Activated naive CD4-positive, alpha-beta T cell treated with anti-CD3 and anti-CD28 coated beads, Interleukin-2, amount 50 U/mL, for 24 hours (primary cell): ENCODE measurements at regions not wholly inside any gene's neighbourhood (a gene's known extent, or its start where the extent isn't known, plus 50 kb on each side); places are given as distances from the start of the nearest gene placed in this dataset.

Experiments
- H3K27ac Mint-ChIP-seq: one replicate; pipeline ENCODE4 v1.8.0; 2021; ENCODE audit warnings: mild to moderate bottlenecking, mixed read lengths
- H3K27me3 Mint-ChIP-seq: one replicate; pipeline ENCODE4 v1.8.0; 2021; ENCODE audit warnings: mixed read lengths
- H3K36me3 Mint-ChIP-seq: one replicate; pipeline ENCODE4 v1.8.0; 2021; ENCODE audit warnings: mixed read lengths
- H3K4me1 Mint-ChIP-seq: one replicate; pipeline ENCODE4 v1.8.0; 2021; ENCODE audit warnings: mixed read lengths
- H3K4me3 Mint-ChIP-seq: one replicate; pipeline ENCODE4 v1.8.0; 2021; ENCODE audit warnings: mild to moderate bottlenecking, mixed read lengths
- H3K9me3 Mint-ChIP-seq: one replicate; pipeline ENCODE4 v1.8.0; 2021; ENCODE audit warnings: mixed read lengths

DNA sequence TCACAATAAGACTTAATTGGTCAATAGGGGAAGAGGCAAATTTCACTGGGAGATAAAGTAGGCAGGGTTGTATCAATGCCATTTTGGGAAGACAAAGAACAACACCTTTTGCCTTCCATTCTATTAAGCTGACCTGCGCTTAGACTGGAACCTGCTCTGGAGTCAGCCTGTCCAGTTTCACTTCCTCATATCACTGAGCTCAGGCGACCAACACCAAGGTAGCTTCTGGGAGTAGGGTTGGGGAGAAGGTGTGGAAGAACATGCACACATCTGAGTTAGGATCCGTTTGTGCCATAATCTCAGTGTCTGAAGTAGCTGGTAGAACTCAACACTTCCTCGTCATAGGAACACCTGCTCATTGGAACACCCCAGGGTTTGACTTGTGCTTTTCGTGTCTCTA lies 527.4 kb upstream of the IGFBP3 start:
- no peak overlapping the region for H3K27ac Mint-ChIP-seq

DNA sequence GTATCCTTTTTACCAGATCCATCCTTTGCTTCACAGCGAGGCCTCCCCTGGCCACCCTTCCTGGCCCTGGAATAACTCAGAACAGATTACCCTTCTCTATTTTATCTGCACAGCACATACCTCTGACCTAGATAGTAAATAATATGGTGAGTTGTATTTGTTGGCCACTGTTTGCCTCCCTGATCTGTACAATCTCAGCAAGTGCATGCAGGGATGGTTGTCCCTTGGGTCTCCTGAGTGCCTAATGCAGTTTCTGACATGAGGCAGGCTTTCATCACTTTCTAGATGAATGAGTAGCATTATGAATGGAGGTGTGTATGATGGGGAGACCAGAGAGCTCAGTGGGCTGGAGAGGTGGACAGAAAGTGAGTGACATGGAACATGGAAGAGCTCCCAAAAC lies 525.1 kb upstream of the IGFBP3 start:
- Mint-ChIP-seq H3K9me3 (peaks cover 32% of the 10 kb centered on the region), H3K36me3 (no peaks in the 10 kb centered on the region), H3K4me1 (no peaks in the 10 kb centered on the region), H3K4me3 (no peak overlapping the region), H3K27ac (no peak overlapping the region), H3K27me3 (no peaks in the 10 kb centered on the region)

More for the DNA sequence above, 527.4 kb upstream of the IGFBP3 start:
- H3K36me3 Mint-ChIP-seq = no peaks in the 10 kb centered on the region
- no peak overlapping the region for H3K4me3 Mint-ChIP-seq
- H3K27me3 Mint-ChIP-seq = no peaks in the 10 kb centered on the region
- no peaks in the 10 kb centered on the region for H3K4me1 Mint-ChIP-seq
- peaks cover 20% of the 10 kb centered on the region for H3K9me3 Mint-ChIP-seq

DNA sequence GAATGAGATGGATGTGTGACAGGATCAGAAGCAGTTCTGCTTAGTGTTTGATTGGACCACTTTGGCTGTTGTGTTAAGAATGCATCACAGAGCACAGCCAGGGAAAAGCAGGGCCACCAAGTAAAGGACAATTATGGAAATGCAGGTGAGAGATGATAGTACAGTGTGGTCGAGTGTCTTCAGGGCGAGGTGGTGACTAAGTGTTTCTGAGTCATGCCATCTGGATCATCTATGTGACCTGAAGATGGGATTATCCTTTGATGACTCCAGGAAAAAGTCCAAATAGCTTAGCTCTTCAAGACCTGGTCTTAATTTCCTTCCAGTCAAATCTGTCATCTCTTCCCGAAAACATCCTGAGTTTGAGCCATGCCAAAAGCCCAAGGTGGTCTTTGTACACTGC lies 523.2 kb upstream of the IGFBP3 start:
- H3K4me1 Mint-ChIP-seq = no peaks in the 10 kb centered on the region
- no peak overlapping the region for H3K27ac Mint-ChIP-seq
- no peaks in the 10 kb centered on the region for H3K27me3 Mint-ChIP-seq

DNA sequence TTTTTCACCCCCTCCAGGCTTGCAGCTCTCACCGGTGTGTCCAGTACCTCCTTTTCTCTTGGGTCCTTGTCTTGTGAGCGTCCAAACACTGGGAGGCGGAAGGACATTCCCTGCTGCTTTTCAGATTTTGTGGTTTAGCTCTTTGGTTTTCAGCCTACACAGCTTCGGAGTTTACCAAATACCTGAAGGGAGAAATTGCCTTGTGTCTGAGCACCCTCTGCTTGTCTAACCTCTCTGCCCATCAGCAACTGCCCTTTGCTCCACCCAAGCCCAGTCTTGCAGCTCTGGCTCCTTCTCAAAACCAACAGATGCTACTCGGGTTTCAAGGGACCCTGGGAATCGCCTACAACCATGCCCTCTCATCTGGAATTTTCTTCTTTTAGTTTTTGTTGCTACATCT lies 519.1 kb upstream of the IGFBP3 start:
- no peaks in the 10 kb centered on the region for H3K4me1 Mint-ChIP-seq
- H3K27ac Mint-ChIP-seq = no peak overlapping the region
- H3K36me3 Mint-ChIP-seq = no peaks in the 10 kb centered on the region
- no peak overlapping the region for H3K4me3 Mint-ChIP-seq
- peaks cover 39% of the 10 kb centered on the region for H3K9me3 Mint-ChIP-seq
- H3K27me3 Mint-ChIP-seq = no peaks in the 10 kb centered on the region

More for the DNA sequence above, 523.2 kb upstream of the IGFBP3 start:
- Mint-ChIP-seq H3K9me3 (peaks cover 43% of the 10 kb centered on the region), H3K36me3 (no peaks in the 10 kb centered on the region), H3K4me3 (no peak overlapping the region)

DNA sequence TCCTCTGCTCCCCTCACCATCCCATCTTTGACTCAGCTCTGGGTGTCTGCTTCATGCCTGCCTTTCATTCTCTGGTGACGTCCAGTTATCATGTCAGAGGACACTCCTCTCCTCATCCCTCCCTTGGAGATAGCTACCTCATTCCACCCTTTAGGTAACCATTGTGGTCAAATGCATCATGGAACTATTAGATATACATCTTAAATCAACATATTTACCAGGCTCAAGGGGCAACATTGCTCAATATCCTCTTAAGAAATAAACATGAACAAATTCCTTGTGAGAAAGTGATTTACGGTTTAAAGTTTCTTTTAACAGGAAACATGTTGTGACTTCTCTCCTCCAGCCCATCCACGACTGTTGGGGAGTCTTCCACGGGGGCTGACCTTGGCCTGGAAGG lies 511.6 kb upstream of the IGFBP3 start:
- Mint-ChIP-seq H3K36me3 (no peaks in the 10 kb centered on the region), H3K9me3 (peaks cover 10% of the 10 kb centered on the region), H3K27ac (no peak overlapping the region), H3K4me3 (no peak overlapping the region), H3K27me3 (no peaks in the 10 kb centered on the region), H3K4me1 (no peaks in the 10 kb centered on the region)

DNA sequence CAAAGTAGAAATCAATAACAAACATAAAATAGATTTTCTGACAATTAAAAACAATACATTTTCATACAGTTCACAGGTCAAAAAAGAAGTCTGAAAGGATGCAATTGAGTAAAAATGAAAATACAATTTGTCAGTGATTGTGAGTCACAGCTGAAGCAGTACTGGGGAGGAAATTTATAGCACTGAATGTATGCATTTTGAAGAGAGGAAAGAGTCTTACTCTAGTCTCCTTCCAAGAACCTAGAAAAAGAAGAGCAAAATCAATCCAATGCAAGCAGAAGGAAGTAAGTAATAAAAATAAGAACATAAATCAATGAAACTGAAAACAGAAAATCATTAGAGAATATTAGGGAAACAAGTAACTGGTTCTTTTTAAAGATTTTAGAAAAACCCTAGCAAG lies 507.2 kb upstream of the IGFBP3 start:
- Mint-ChIP-seq H3K36me3 (no peaks in the 10 kb centered on the region), H3K27ac (no peak overlapping the region), H3K9me3 (peaks cover 11% of the 10 kb centered on the region), H3K4me3 (no peak overlapping the region), H3K4me1 (no peaks in the 10 kb centered on the region), H3K27me3 (no peaks in the 10 kb centered on the region)

DNA sequence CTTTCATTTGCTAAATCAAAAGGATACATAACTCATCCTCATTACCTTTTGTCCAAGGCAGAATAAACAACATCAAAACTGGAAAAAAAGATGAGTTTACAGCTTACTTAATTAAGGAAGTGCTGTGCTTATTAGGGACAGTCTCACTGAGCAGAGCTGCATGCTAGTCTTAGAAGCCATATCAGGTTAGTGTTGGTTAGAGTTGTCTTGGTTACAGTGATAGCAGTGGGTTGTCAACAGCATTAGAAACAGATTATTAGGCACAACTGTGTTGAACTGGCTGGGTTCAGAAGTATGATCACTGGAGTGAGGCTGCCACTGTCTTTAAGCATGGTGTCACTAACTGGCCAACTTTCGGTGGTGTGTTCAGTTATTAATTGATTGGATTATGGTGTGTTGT lies 503.9 kb upstream of the IGFBP3 start:
- H3K27ac Mint-ChIP-seq = no peak overlapping the region
- no peak overlapping the region for H3K4me3 Mint-ChIP-seq
- H3K9me3 Mint-ChIP-seq = peaks cover 11% of the 10 kb centered on the region
- H3K36me3 Mint-ChIP-seq = no peaks in the 10 kb centered on the region
- H3K4me1 Mint-ChIP-seq = no peaks in the 10 kb centered on the region
- peaks cover 2% of the 10 kb centered on the region for H3K27me3 Mint-ChIP-seq

DNA sequence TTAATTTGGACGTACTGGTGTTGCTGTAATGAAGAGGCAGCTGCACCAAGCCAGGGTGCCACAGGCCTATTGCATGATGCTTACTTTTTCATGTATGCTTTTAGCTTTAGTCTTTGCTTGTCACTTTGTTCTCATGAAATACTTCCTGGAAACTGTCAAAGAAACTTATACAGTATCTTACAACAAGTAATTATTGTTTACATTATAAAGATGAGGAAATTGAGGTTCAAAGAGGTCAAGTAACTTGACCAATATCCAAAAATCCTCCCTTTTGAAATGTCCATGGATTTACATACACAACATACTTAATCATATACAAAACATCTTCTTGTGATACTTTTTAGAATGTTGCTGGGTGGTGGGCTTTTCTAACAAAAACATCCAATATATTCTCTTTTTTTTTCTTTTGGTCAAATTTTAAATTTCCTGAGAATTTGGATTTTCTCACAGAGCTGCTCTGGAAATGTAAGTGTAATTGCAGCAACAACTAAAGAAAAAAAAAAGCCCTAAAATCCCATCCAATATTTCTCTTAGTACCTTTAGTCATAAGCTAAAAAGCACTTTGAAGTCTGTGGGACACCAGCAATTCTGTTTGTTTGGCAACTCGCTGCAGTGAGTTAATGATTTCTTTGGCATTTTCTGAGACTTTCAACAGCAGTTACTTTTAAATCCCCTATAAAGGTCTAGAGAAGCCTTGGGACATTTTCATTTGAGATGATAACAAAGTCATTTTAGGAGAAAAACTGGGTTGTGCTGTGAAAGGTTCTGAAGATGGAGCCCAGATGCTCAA lies 500.6 kb upstream of the IGFBP3 start:
- Mint-ChIP-seq H3K27ac (no peak overlapping the region), H3K27me3 (peaks cover 2% of the 10 kb centered on the region), H3K4me1 (no peaks in the 10 kb centered on the region), H3K9me3 (peaks cover 11% of the 10 kb centered on the region), H3K36me3 (no peaks in the 10 kb centered on the region), H3K4me3 (no peak overlapping the region)

DNA sequence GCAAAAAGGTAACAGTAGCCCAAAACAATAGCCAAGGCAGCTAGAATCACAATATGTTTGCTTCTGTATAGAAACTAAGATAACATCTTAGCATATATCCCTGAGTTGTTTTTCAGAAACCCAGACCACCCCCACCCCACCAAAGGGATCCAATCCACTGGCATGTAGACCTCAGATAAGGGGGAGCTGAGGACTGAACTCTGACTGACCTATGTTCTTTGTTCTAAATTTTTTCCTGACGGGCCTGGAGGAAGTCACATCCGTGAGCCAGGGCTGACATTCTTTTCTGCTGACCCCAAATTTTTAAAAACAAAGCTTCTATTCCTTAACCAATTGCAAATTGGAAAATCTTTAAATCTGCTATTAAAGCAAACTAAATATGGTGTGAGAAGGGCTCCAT lies 493.9 kb upstream of the IGFBP3 start:
- Mint-ChIP-seq H3K36me3 (no peaks in the 10 kb centered on the region), H3K27me3 (no peaks in the 10 kb centered on the region), H3K27ac (no peak overlapping the region), H3K9me3 (peaks cover 6% of the 10 kb centered on the region), H3K4me1 (no peaks in the 10 kb centered on the region), H3K4me3 (no peak overlapping the region)

DNA sequence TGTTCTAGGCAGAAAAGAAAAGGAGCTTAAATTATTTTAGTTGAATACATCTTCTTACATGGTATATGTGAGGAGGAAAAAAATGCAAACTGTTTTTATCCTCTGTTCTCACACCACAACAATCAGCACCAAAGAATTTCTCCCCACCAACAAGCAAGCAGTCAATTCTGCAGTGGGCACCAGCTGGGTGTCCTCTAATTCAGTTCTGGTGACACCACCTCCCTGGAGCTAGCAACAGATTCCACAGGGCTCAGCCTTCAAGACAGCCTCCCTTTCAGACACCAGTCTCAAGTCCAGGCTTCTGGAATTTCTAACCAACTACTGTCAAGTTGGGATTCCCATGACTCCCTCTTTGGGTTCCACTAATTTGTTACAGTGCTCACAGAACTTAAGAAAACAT lies 490.2 kb upstream of the IGFBP3 start:
- H3K36me3 Mint-ChIP-seq = no peaks in the 10 kb centered on the region
- no peak overlapping the region for H3K4me3 Mint-ChIP-seq
- no peaks in the 10 kb centered on the region for H3K27me3 Mint-ChIP-seq

DNA sequence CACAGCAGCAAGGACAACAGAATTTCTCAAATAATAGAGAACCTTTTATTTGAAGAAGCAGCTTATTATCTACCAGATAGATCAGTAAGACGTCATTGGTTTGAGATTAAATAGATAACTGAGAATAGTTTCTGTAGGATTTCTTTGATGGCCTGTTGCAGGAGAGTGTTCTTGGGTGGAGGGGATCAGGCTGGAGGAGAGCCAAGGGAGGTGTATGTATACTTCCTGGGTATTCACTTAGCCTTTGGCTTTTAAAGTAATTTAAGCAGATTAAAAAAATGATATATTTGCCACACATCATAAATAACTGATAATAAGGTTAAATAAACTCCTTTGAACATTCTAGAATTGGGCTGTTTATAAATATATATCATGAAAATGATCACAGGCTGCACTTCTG lies 486.1 kb upstream of the IGFBP3 start:
- Mint-ChIP-seq H3K36me3 (no peaks in the 10 kb centered on the region), H3K4me3 (no peak overlapping the region), H3K9me3 (peaks cover 10% of the 10 kb centered on the region), H3K4me1 (no peaks in the 10 kb centered on the region), H3K27ac (no peak overlapping the region), H3K27me3 (no peaks in the 10 kb centered on the region)

More for the DNA sequence above, 490.2 kb upstream of the IGFBP3 start:
- peaks cover 6% of the 10 kb centered on the region for H3K9me3 Mint-ChIP-seq
- no peaks in the 10 kb centered on the region for H3K4me1 Mint-ChIP-seq
- no peak overlapping the region for H3K27ac Mint-ChIP-seq

DNA sequence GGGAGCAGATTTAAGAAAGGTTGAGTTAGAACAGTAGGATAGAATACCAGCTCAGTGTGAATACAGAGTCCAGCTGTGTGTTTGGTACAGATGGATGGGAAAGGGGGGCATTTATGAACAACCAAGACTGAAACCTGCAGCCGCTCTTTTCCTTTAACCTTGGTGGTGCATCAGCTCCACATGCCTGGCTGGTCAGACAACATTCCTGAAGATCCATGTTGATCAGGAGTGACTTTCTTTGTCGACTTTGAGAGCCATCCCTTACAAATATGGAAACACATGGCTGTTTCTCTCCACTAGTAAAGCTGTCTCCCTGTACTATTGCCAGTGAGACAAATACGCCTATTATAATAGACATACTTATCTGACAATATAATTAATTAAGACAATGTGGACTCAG lies 476.5 kb upstream of the IGFBP3 start:
- Mint-ChIP-seq H3K36me3 (no peaks in the 10 kb centered on the region), H3K27ac (no peak overlapping the region), H3K4me1 (no peaks in the 10 kb centered on the region), H3K9me3 (peaks cover 4% of the 10 kb centered on the region), H3K4me3 (no peak overlapping the region), H3K27me3 (no peaks in the 10 kb centered on the region)

DNA sequence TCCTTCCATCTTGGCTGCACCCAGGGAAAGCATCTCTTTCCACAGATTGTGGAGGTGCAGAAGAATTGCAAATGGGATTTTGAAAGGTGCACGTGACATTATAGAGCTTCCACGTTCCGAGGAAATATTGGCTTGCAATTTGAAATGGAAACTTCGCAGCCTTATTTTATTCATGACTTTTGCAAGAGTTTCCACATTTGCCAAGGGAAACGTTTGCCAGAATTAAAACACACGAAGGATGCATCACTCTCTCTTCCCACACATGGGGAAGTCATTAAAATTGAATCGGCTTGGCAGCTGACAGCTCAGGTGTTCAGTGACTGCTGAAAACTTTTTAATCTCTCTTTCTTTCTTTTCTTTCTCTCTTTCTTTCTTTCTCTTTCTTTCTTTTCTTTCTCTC lies 475.4 kb upstream of the IGFBP3 start:
- Mint-ChIP-seq H3K36me3 (no peaks in the 10 kb centered on the region), H3K9me3 (peaks cover 4% of the 10 kb centered on the region), H3K4me3 (no peak overlapping the region), H3K27me3 (no peaks in the 10 kb centered on the region), H3K4me1 (no peaks in the 10 kb centered on the region), H3K27ac (no peak overlapping the region)

DNA sequence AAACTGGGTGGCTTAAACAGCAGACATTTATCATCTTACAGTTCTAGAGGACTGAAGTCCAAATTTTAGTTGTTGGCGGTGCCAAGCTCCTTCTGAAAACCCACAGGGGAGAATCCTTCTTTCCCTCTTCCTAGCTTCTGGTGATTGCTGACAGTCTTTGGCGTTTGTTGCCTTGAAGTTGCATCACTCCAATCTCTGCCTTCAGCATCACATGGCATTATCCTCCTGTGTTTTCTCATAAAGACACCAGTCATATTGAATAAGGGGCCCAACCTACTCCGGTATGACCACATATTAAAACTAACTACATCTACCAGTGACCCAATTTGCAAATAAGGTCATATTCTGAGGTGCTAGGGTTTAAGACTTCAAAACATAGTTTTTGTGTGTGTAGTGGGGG lies 472.1 kb upstream of the IGFBP3 start:
- no peaks in the 10 kb centered on the region for H3K27me3 Mint-ChIP-seq
- H3K36me3 Mint-ChIP-seq = no peaks in the 10 kb centered on the region
- no peak overlapping the region for H3K4me3 Mint-ChIP-seq
- no peaks in the 10 kb centered on the region for H3K4me1 Mint-ChIP-seq
- peaks cover 4% of the 10 kb centered on the region for H3K9me3 Mint-ChIP-seq
- no peak overlapping the region for H3K27ac Mint-ChIP-seq

DNA sequence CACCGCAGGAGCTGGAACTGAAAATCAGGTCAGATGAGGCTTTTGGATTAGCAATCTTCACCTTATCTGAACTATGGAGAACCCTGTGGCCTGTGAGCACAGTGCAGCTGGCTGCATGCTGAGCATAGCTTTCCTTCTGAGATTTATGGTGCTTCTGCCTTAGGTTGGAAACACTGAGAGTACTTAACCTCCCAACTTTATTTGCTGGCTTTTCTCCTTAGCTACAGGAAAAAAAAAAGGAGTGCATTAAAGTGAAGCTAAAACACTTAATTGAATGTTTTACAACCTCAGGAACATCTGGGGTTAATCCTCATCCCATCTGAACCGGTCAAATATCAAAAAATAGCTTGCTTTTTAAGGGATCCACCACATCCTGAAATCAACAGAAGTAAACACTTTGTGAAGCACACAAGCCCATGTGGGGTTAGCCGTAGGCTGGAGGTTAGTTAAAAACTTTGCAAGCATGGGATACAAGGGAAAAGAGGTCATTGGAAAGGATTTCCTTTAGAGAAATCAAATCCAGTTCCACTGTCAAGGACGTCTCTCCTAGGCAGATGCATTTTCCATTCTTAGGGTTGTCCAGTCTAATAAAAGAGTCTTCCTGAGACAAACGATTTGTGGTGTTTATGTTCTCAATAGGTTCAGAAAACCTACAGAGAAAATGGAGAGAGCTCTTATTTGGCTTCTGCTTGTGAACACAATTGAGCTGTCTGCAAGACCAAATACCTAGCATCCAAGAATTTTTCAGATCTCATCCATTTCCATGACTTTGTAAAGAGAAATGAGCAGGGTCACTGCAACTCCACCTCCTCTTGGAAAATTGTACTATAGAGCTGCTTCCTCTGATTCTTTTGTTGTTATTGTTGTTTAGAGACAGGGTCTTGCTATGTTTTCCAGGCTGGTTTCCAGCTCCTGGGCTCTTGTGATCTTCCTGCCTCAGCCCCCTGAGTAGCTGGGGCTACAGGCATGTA lies 470.4 kb upstream of the IGFBP3 start:
- Mint-ChIP-seq H3K27me3 (no peaks in the 10 kb centered on the region), H3K4me3 (no peak overlapping the region), H3K36me3 (no peaks in the 10 kb centered on the region), H3K27ac (no peak overlapping the region), H3K4me1 (no peaks in the 10 kb centered on the region), H3K9me3 (peaks cover 9% of the 10 kb centered on the region)

DNA sequence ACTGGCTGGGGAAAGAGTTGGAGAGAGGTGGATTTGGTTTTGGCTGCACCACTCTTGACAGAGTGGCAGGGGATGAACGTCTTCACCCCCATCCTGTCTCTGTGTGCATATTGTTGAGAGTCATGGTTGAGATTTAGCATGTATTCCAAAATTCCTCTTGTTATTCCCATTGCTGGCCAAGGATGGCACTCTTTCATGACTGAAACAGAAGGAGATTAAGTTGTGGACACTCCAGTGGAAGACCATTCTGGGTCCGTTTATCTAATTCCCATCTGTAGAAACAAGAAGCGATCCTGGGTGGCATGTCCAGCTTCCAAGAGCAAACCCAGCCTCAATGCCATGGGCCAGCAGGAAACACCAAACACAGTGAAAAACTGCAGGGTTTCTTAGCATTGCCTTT lies 469.0 kb upstream of the IGFBP3 start:
- H3K4me3 Mint-ChIP-seq = no peak overlapping the region

More for the DNA sequence above, 469.0 kb upstream of the IGFBP3 start:
- no peaks in the 10 kb centered on the region for H3K27me3 Mint-ChIP-seq
- H3K36me3 Mint-ChIP-seq = no peaks in the 10 kb centered on the region
- H3K9me3 Mint-ChIP-seq = peaks cover 9% of the 10 kb centered on the region
- no peaks in the 10 kb centered on the region for H3K4me1 Mint-ChIP-seq
- H3K27ac Mint-ChIP-seq = no peak overlapping the region
